ENCODE measurements at regions not wholly inside any gene's neighbourhood (a gene's known extent, or its start where the extent isn't known, plus 50 kb on each side); places are given as distances from the start of the nearest gene placed in this dataset.

DNA sequence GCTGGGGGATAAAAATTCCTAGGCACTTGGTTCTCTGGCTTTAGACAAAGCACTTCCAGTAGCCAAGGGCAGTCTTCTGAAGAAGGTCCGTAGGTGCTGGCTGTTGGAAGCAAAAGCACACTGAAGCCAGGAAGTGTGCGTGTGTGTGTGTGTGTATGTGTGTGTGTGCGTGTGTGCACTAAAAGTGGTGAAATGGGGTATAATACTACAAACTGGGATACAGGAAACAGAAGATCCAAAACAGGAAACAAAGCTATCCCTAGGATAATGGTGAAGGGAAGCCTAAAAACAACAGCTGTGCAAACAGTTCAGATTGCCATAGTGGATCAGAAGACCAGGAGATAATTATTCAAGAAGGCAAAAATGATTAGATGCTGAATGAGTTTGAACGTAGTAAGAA, 103.4 kb downstream of the IL20RB start:
- POLR2A ChIA-PET, result no interaction called here
- Histone ChIP-seq H3K27me3 (ENCODE audit: control insufficient read depth, insufficient read depth, low read length) (peaks cover 4% of the 10 kb centered on the region), H3K4me3 (ENCODE audit: low read depth, low read length) (no peak overlapping the region), H3K36me3 (ENCODE audit: control insufficient read depth, insufficient read depth, low read length) (no peaks in the 10 kb centered on the region)
- CTCF ChIA-PET, result no interaction called here
- TF ChIP-seq, protein P1, sequence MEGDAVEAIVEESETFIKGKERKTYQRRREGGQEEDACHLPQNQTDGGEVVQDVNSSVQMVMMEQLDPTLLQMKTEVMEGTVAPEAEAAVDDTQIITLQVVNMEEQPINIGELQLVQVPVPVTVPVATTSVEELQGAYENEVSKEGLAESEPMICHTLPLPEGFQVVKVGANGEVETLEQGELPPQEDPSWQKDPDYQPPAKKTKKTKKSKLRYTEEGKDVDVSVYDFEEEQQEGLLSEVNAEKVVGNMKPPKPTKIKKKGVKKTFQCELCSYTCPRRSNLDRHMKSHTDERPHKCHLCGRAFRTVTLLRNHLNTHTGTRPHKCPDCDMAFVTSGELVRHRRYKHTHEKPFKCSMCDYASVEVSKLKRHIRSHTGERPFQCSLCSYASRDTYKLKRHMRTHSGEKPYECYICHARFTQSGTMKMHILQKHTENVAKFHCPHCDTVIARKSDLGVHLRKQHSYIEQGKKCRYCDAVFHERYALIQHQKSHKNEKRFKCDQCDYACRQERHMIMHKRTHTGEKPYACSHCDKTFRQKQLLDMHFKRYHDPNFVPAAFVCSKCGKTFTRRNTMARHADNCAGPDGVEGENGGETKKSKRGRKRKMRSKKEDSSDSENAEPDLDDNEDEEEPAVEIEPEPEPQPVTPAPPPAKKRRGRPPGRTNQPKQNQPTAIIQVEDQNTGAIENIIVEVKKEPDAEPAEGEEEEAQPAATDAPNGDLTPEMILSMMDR (IDR thresholded peaks at IDR 0.05; ENCODE audit: insufficient read depth, low read depth, low read length), result no peak
- DNase-seq (ENCODE audit: low read depth), result no peak

DNA sequence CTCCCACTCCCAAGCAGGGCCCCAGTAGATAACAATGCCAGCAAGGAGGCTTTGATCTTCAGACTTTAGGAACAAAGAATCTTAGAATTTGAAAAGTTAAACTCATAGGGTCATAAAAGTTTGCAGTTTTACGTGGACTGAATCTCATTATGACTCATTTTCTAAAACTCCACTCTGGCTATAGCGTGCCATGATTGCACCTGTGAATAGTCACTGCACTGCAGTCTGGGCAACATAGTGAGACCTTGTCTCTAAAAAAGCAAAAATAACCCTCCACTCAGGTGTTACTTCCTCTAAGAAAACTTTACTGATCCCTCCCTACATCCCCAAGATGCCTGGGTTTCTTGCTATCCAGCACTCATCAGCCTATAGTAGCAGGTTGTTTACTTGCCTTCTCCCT, 104.5 kb downstream of the IL20RB start:
- TF ChIP-seq, protein P1 (IDR thresholded peaks at IDR 0.05; ENCODE audit: insufficient read depth, low read depth, low read length), result no peak
- no peaks in the 10 kb centered on the region for H3K36me3 ChIP-seq (ENCODE audit: control insufficient read depth, insufficient read depth, low read length)
- no peak overlapping the region for H3K4me3 ChIP-seq (ENCODE audit: low read depth, low read length)
- no peak for DNase-seq (ENCODE audit: low read depth)
- peaks cover 4% of the 10 kb centered on the region for H3K27me3 ChIP-seq (ENCODE audit: control insufficient read depth, insufficient read depth, low read length)
- POLR2A ChIA-PET, result no interaction called here
- CTCF ChIA-PET, result no interaction called here

GRCh38 chr3:137065381-137065780, 107.6 kb downstream of the IL20RB start:
- Histone ChIP-seq H3K27me3 (ENCODE audit: control insufficient read depth, insufficient read depth, low read length) (peaks cover 4% of the 10 kb centered on the region), H3K36me3 (ENCODE audit: control insufficient read depth, insufficient read depth, low read length) (no peaks in the 10 kb centered on the region), H3K4me3 (ENCODE audit: low read depth, low read length) (no peak overlapping the region)
- TF ChIP-seq, protein P1 (IDR thresholded peaks at IDR 0.05; ENCODE audit: insufficient read depth, low read depth, low read length), result no peak
- POLR2A ChIA-PET, result no interaction called here
- CTCF ChIA-PET, result no interaction called here
- no peak for DNase-seq (ENCODE audit: low read depth)

- CTCF ChIA-PET, result no interaction called here
- Histone ChIP-seq H3K36me3 (ENCODE audit: control insufficient read depth, insufficient read depth, low read length) (no peaks in the 10 kb centered on the region), H3K4me3 (ENCODE audit: low read depth, low read length) (no peak overlapping the region), H3K27me3 (ENCODE audit: control insufficient read depth, insufficient read depth, low read length) (peaks cover 4% of the 10 kb centered on the region)
- no peak for DNase-seq (ENCODE audit: low read depth)
- POLR2A ChIA-PET, result no interaction called here
- TF ChIP-seq, protein P1 (IDR thresholded peaks at IDR 0.05; ENCODE audit: insufficient read depth, low read depth, low read length), result no peak
These were observed 108.3 kb downstream of the IL20RB start for GRCh38 chr3:137066092-137066491.

DNA sequence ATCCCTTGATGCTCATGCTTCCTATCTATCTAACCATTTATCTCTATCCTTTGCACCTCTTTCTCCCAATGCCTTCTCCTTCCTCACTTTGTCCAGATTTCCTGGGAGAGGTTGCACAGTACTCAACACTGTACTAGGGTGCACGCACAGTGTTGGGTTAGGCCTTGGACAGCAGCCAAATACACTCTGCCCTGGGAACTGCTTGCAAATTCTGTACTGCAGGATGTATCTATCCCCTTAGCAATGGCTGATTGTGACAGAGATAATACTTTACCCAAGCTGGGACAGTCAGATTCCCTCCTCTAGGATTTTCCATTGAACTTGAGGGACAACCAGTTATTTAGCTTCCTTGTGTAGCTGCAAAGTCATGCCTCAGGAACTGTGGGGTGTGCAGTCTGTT, 113.3 kb downstream of the IL20RB start:
- CTCF ChIA-PET, result interaction anchor here (1.0 kb wide), 1 partner anchor 35 kb away, joined by 5 read pairs; no protein-coding TSS in a partner anchor
- DNase-seq (ENCODE audit: low read depth), result no peak
- POLR2A ChIA-PET, result no interaction called here

More for the DNA sequence above, 113.3 kb downstream of the IL20RB start:
- TF ChIP-seq, protein P1 (IDR thresholded peaks at IDR 0.05; ENCODE audit: insufficient read depth, low read depth, low read length), result no peak
- H3K27me3 ChIP-seq (ENCODE audit: control insufficient read depth, insufficient read depth, low read length), result no peaks in the 10 kb centered on the region
- no peak overlapping the region for H3K4me3 ChIP-seq (ENCODE audit: low read depth, low read length)
- H3K36me3 ChIP-seq (ENCODE audit: control insufficient read depth, insufficient read depth, low read length), result no peaks in the 10 kb centered on the region
